Omental fat pad (tissue), 3 donors: ENCODE measurements at regions not wholly inside any gene's neighbourhood (a gene's known extent, or its start where the extent isn't known, plus 50 kb on each side); places are given as distances from the start of the nearest gene placed in this dataset.

ENCODE experiments used
- ATAC-seq: fragments of 150-250 bp; one replicate; pipeline ENCODE4 v1.9.1; 2016; ENCODE audit warnings: mild to moderate bottlenecking, moderate library complexity; ENCODE audit not compliant: low FRiP score
- DNase-seq: peaks from one replicate; pipeline ENCODE4 v3.0.0-alpha.2; 2019; ENCODE audit warnings: low spot score
- TF ChIP-seq, protein P1 (sequence below), 3 donors: fragments of 450-650 bp; IDR thresholded peaks; one replicate each; pipeline ENCODE4 v1.5.1; 2016 to 2017; ENCODE audit warnings: antibody characterized with exemption in 3 of 3, mild to moderate bottlenecking in 3 of 3, moderate library complexity in 2 of 3

DNA sequence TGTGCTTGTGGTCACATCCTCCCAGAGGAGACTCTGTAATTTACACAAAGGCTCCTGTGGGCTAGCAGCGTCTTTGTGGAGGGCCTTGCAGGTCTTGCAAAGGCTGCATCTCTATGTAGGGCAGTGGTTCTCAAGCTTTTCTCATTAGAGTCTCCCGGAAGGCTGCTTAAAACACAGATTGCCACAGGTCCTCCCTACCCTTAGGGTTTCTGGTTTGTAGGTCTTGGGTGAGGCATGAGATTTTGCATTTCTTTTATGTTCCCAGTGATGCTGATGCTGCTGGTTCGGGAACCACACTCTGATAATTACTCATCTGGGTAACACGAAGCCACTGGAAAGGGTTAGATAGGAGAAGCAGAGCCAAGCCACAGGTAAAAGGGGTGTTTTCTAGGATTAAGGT lies 151.3 kb upstream of the ZBED5 start:
- DNase-seq (no peak), ATAC-seq (no peak)
- TF ChIP-seq, protein P1, sequence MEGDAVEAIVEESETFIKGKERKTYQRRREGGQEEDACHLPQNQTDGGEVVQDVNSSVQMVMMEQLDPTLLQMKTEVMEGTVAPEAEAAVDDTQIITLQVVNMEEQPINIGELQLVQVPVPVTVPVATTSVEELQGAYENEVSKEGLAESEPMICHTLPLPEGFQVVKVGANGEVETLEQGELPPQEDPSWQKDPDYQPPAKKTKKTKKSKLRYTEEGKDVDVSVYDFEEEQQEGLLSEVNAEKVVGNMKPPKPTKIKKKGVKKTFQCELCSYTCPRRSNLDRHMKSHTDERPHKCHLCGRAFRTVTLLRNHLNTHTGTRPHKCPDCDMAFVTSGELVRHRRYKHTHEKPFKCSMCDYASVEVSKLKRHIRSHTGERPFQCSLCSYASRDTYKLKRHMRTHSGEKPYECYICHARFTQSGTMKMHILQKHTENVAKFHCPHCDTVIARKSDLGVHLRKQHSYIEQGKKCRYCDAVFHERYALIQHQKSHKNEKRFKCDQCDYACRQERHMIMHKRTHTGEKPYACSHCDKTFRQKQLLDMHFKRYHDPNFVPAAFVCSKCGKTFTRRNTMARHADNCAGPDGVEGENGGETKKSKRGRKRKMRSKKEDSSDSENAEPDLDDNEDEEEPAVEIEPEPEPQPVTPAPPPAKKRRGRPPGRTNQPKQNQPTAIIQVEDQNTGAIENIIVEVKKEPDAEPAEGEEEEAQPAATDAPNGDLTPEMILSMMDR (IDR thresholded peaks at IDR 0.05) = no peak

DNA sequence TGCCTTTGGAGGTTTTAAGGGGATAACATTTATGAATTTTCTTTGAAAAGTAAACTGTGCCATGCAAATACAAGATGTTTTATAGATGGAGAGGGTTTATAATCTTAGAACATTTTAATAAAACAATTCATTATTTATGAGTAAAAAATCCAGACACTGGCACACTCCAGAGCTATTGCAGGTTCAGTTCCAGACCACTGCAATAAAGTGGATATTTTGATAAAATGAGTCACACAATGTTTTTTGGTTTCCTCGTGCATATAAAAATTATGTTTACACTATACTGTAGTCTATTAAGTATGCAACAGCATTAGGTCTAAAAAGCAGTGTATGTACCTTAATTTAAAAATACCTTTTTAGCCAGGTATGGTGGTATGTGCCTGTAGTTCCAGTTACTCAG lies 146.2 kb upstream of the ZBED5 start:
- DNase-seq (no peak), ATAC-seq (no peak)
- TF ChIP-seq, protein P1 (IDR thresholded peaks at IDR 0.05) = no peak

GRCh38 chr11:11003226-11003625 lies 145.4 kb upstream of the ZBED5 start:
- no peak for DNase-seq
- no peak for ATAC-seq
- TF ChIP-seq, protein P1 (IDR thresholded peaks at IDR 0.05) = no peak

GRCh38 chr11:11000579-11001283 lies 142.9 kb upstream of the ZBED5 start:
- TF ChIP-seq, protein P1 (IDR thresholded peaks at IDR 0.05) = no peak
- ATAC-seq (no peak), DNase-seq (no peak)

- ATAC-seq = no peak
- no peak for DNase-seq
- TF ChIP-seq, protein P1 (IDR thresholded peaks at IDR 0.05) = no peak
These were observed 140.8 kb upstream of the ZBED5 start for GRCh38 chr11:10998674-10999073.

GRCh38 chr11:10996678-10997077 lies 138.8 kb upstream of the ZBED5 start:
- no peak for ATAC-seq
- TF ChIP-seq, protein P1 (IDR thresholded peaks at IDR 0.05) = no peak
- DNase-seq = no peak

- ATAC-seq = no peak
- no peak for DNase-seq
- TF ChIP-seq, protein P1 (IDR thresholded peaks at IDR 0.05) = no peak
These were observed 135.8 kb upstream of the ZBED5 start for GRCh38 chr11:10993640-10994039.
